ENCODE measurements at regions not wholly inside any gene's neighbourhood (a gene's known extent, or its start where the extent isn't known, plus 50 kb on each side); places are given as distances from the start of the nearest gene placed in this dataset.
"Not testable (repeated sequence)": the region's sequence is repeated elsewhere in the genome, so short reads cannot be mapped to it uniquely, and the experiment has no call there.

GRCh38 chr2:95693071-95693846 lies 101.5 kb downstream of the TRIM43 start:
- not testable (repeated sequence) for TF ChIP-seq CTCF (conservative IDR thresholded peaks at IDR 0.05; ENCODE audit: low read depth, low read length); EZH2 (IDR thresholded peaks at IDR 0.05; ENCODE audit: borderline replicate concordance, low read depth, low read length, poor library complexity, severe bottlenecking)

Data from A673 (cell line).